HG03064 (cell line): ENCODE measurements at regions not wholly inside any gene's neighbourhood (a gene's known extent, or its start where the extent isn't known, plus 50 kb on each side); places are given as distances from the start of the nearest gene placed in this dataset.
"Not testable (repeated sequence)": the region's sequence is repeated elsewhere in the genome, so short reads cannot be mapped to it uniquely, and the experiment has no call there.

ENCODE experiments used
- ATAC-seq: cut with Tn5 transposase; IDR thresholded peaks from one replicate; pipeline ENCODE4 v1.9.1; 2021; ENCODE audit warnings: low read depth; ENCODE audit not compliant: unreplicated experiment

DNA sequence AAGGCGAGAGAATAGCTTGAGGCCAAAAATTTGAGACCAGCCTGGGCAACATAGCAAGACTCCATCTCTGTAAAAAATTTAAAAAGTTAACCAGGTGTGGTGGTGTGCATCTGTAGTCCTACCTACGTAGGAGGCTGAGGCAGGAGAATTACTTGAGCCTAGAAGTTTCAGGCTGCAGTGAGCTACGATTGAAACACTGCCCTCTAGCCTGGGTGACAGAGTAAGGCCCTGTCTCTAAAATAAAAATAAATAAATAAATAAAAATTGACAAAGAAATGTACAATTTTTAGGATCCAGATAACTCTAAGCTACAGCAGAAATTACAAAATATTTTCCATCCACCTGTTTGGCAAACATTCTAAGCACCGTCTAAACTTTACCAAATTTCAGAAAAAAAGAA, 941.0 kb upstream of the ADGRB3 start:
- no peak for ATAC-seq

DNA sequence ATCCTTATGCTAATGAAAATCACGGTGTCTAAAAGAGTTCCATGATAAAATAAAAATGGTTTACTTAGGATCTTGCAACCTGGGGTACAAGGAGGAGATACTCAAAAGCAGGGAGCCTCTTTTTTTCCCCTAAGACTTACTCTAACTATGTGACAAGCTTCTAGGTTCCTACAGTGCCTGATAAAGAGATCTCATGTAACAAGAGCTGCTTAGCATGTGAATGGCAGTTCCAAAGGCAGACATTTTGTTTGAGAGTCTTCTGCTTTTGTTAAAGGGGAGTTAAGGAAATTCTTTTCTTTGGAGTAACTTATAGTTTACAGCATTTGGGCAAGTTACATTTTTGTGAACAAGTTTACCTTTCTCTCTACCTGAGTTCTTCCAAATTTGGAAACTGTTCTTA, 945.8 kb upstream of the ADGRB3 start:
- ATAC-seq = no peak

DNA sequence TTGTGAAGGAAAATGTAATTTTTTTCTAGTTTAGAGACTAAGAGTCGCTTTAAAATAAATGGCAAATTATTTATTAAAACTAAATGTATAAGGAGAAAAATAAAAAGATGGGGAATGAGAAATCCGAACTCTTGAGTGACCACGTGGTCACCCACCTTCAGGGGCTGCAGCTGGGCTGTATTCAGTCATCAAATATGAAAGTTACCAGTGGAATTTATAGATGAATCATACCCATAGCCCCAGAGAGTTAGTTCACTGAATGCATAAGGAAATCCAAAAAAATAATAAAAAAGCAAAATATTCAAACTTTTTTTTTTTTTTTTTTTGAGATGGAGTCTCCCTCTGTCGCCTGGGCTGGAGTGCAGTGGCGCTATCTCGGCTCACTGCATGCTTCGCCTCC, 947.7 kb upstream of the ADGRB3 start:
- no peak for ATAC-seq

DNA sequence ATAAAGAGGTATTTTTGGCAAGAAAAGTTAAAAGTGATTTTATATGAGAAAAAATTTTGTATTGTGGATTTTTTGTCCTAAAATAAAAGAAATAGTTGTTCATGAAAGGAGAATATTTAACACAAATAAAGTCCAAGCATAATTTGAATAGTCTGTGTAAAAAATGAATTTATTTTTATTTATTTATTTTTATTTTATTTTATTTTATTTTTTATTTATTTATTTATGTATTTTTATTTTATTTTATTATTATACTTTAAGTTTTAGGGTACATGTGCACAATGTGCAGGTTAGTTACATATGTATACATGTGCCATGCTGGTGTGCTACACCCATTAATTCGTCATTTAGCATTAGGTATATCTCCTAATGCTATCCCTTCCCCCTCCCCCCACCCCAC, 948.9 kb upstream of the ADGRB3 start:
- ATAC-seq = not testable (repeated sequence)

- no peak for ATAC-seq
Measured at GRCh38 chr6:67683960-67684359, 951.1 kb upstream of the ADGRB3 start.

DNA sequence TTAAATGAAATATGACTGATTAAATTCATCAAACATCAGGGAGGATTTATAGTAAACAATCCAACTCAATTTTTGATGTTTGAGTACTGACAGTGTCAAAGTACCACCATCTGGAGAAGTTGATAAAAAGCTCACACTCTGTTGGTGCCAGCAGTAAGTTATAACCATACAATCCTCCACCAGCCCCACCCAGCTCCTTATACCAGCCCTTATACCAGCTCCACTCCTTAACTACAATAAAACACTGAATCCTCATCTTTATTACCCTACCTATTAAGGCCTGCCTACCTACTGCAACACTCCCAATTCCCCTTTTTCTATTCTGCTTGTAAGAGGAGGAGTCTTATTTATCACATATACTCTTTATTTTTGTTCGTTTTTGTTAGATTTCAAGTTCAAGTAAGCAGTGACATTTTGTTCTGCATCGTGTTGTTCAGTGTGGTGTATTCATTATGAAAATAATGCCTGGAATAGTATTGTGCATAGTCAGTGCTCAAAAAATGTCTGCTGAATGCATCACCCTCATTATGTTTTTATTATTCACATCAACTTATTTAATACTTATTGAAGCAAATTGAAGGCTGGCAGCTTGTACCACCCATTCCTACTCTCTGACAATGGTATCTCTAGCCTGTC, 954.7 kb upstream of the ADGRB3 start:
- no peak for ATAC-seq

DNA sequence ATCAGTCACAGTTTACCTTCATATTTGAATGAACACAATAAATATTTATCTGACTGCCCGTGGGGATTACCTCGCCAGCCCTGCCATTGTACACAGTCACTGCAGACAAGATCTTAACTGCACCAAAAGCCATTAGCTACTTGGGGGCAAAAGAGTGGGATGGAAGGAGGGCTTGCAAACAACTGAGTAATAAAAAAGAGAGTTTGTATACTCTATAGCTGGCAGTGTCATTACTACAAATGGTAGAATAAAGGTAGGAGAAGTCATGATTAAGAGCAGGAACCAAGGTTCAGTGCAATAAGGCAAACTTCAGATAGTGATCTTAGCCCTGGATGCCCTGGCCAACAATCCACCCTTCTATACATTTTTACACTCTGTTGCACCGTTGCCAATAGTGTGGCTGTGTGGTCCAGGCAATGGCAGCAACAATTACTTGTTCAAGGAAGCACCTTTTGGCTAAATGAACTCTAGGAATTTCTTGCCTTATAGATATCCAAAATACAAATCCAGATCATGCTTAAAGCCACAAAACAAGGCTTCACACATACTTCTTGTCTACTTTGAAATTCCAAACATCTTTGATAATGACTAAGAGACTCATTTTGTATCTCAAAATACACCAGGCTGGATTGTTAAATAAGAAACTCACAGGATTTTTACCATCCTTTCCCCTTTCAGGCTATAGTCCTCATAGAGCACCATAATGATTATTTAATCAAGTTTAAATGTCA, 955.4 kb upstream of the ADGRB3 start:
- no peak for ATAC-seq

DNA sequence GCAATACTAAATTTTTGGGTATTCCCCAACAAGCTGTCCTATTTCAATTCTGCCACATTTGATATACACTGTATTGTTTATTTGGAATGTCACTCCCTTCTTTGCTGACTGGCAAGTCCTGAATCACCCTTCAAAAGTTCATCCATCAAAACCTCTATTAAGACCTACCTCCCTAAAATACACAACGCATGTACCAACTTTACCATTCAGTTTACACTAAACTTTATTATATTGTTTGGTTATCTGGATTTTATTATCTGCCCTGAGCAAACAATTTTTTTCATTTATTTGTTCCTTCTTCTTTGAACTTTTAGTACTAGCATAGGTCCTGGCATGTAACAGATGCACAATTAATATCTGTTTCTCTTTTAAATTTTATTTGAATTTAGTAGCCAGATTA, 958.2 kb upstream of the ADGRB3 start:
- ATAC-seq = no peak

DNA sequence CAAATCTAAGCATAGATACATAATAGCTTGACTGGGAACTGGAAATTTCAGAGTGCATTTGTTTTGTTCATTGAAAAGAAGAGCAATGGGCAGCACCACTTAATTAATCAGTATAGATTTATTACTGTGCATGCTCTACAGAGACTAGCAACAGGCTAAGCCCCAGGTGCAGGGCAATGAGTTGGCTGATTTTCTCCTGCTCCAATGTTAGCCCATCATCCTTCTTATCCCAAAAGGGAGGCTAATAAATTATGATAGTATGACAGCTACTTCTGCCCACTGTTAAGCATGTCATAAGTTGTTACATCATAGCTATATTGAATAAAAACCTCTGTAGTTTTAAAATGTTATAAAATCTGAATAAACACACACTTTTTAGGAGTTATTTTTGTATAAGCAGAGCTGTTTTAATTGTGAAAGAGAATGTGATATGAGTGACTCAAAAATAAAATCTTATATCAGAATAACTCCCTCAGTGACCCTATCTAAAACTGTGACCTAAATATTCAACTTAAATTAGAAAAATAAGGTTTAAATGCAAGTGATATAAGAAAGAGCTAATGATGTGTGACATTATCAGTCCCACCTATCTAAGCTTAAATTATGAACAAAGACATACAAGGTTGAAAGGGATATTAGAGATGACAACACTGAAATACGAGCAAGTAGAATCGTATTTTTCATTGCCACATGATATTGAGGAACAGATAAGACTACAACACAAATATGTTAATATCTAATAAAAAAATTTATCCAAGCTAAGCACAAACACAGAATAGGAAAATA, 967.3 kb upstream of the ADGRB3 start:
- ATAC-seq = no peak

- ATAC-seq = no peak
Measured at GRCh38 chr6:67666177-67666964, 968.7 kb upstream of the ADGRB3 start.

DNA sequence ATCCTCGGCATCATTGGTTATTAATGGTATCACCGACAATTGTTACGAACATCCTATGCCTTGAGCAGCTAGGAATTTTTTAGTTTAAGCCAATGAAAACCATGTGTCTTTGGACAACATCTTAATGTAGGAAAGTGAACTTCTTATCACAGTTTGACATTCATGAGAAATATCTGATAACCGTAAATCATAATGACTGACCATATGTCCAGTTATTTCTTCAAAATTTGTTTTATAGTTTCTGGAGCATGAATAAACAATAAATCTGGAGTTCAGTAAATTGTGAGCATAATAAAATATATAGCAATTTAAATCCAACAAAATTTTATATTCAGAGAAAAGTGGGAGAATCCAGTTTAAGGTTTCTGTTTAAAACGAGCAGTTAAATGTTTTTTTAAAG, 970.1 kb upstream of the ADGRB3 start:
- ATAC-seq = no peak

DNA sequence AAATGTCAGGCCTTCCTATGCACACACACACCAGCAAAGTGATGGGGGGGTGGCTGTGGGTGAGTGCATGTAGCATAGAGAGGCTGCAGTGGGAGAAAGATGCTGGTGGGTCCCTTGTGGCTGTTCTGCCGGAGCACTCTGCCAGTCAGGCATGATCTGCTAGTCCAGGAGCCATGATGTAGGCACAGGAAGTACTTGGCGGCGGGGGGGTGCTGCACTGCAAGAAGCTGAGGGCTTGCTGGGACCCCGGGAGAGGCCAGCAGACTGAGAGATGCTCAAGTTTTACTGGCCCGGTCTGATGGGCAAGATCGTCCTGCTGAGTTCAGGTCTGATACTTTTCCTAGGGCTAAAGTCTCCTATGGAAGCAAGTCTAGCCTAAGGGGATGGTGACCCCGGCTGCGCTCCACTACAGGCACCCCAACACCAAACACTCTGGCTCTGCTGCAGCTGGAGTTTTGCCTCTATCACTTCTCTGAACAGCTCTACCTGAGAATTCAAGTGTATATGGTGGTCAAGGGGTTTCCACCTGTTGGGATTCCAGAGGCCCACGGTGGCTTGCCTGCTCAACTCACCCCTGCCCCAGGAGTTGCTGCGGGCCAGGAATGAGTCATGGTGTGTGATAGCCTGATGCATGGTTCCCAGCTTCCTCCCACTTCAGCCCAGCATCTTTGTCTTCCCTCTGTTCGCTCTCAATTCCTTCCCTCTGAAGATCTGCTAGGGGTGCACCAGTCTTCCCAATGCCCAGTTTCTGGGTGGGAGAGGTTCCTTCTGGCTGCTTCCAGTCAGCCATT, 971.8 kb upstream of the ADGRB3 start:
- no peak for ATAC-seq

- no peak for ATAC-seq
Measured at GRCh38 chr6:67653561-67653960, 981.5 kb upstream of the ADGRB3 start.

- ATAC-seq = no peak
Measured at GRCh38 chr6:67646550-67646949, 988.5 kb upstream of the ADGRB3 start.

DNA sequence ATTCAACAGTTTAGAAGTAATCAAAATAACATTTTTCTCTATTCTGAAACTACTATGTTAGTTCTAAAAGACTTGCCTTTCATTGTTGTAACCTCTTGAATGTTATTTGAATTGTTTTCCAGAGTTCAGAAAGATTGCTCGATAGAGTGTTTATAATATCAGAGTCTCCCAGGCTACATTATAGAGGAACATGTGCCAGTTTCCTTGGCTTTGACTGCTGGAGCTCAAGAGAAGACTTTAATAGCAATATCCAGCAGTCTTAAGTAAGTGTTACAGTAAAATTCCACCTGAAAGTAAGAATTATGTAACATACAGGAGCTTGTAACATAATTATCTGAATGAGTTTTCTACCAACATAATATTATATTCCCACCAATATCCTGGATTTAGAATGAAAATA, 991.8 kb upstream of the ADGRB3 start:
- no peak for ATAC-seq

GRCh38 chr6:67642582-67642981, 992.5 kb upstream of the ADGRB3 start:
- no peak for ATAC-seq

DNA sequence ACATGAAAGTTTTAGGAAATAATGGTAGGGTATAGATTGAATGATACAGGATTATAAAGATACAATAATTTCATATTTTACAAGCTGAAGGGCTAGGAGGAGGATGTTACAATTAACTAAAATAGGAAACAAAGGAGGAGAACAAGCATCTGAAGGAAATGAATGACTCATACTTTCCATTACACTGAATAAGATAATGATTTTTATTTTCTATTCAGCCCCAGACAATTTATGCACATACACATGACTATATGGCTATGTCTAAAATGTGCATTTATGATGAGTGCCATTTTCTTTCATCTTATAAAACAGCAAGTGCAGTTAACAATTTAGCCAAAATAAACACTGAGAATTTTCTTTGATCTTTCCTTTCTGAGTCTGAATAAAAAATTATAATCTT, 994.6 kb upstream of the ADGRB3 start:
- no peak for ATAC-seq

DNA sequence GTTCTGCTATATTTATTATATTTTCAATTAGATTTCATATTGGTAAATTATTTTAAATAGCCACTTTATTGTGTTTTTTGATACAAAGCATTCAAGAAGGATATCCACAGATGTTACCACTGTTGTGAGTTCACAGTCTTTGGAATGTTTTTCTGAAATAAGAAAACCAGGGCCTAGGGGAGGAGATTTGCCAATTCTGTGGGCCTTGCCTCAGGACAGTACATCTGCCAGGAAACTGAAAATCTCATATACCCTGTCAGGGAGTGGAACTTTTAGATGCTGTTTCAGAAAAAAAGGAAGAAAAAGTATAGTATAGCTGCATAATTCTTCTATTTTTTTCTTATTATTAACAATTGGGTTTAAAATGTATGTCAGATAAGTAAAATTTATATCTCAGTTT, 995.9 kb upstream of the ADGRB3 start:
- no peak for ATAC-seq

GRCh38 chr6:67634199-67634598, 1000.9 kb upstream of the ADGRB3 start:
- no peak for ATAC-seq

- ATAC-seq = no peak
Measured at GRCh38 chr6:67633058-67633457, 1002.0 kb upstream of the ADGRB3 start.
